Fibroblast of mammary gland (primary cell): ENCODE measurements at regions not wholly inside any gene's neighbourhood (a gene's known extent, or its start where the extent isn't known, plus 50 kb on each side); places are given as distances from the start of the nearest gene placed in this dataset.

Experiments
- DNase-seq: peaks from one replicate; pipeline ENCODE4 v3.0.0-alpha.2; 2010; ENCODE audit warnings: low read depth
- H3K4me3 ChIP-seq: 2 replicates; pipeline ENCODE4 v1.5.1; 2011; ENCODE audit warnings: low read depth, mild to moderate bottlenecking, low read length, moderate library complexity; ENCODE audit not compliant: control insufficient read depth
- TF ChIP-seq, protein P1 (sequence below): conservative IDR thresholded peaks from 2 replicates; pipeline ENCODE4 v1.5.1; 2011; ENCODE audit warnings: low read depth, low read length, inconsistent platforms; ENCODE audit not compliant: control insufficient read depth, insufficient read depth

- TF ChIP-seq, protein P1, sequence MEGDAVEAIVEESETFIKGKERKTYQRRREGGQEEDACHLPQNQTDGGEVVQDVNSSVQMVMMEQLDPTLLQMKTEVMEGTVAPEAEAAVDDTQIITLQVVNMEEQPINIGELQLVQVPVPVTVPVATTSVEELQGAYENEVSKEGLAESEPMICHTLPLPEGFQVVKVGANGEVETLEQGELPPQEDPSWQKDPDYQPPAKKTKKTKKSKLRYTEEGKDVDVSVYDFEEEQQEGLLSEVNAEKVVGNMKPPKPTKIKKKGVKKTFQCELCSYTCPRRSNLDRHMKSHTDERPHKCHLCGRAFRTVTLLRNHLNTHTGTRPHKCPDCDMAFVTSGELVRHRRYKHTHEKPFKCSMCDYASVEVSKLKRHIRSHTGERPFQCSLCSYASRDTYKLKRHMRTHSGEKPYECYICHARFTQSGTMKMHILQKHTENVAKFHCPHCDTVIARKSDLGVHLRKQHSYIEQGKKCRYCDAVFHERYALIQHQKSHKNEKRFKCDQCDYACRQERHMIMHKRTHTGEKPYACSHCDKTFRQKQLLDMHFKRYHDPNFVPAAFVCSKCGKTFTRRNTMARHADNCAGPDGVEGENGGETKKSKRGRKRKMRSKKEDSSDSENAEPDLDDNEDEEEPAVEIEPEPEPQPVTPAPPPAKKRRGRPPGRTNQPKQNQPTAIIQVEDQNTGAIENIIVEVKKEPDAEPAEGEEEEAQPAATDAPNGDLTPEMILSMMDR = no peak
- DNase-seq = no peak
- no peak overlapping the region for H3K4me3 ChIP-seq
Observed at GRCh38 chr9:557601-558201, 283.8 kb upstream of the DMRT1 start.

- no peak overlapping the region for H3K4me3 ChIP-seq
- DNase-seq = peak; percentile 84
- TF ChIP-seq, protein P1 = no peak
Observed at GRCh38 chr9:561427-561826, 280.1 kb upstream of the DMRT1 start.

DNA sequence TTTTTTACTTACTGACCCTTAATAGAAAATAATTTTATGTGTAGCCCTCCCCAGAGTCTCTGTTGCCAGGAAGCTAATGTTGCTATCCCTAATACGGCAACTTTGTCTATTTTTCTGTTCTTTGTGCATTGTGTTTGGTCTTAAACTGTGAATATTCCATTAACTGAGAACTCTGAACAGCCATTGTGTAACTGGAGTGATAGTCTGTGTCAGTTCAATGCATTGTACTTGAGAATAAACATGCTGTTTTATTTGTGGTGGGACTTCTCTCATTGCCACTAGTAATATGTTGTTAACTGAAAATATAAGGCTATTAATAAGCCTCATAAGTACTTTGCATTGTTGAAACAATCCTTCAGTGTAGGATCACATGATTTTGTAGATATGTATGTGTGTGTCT is 278.3 kb upstream of the DMRT1 start:
- TF ChIP-seq, protein P1 = no peak
- DNase-seq = no peak
- no peak overlapping the region for H3K4me3 ChIP-seq

DNA sequence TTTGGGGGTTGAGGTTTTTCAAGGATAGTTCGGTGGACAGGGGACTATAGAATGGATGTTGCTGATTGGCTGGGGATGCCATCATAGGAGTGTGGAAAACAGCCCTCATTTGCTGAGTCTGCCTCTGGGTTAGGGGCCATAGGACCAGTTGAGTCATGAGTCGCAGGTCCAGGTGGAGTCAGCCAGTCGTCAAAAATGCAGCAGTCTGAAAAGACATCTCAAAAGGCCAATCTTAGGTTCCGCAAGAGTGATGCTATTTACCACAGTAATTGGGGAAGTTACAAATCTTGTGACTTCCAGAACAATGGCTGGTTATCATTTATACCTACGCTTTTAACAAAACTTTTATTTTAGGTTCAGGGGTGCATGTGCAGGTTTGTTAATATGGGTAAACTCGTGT is 276.0 kb upstream of the DMRT1 start:
- DNase-seq = no peak
- TF ChIP-seq, protein P1 = no peak
- no peak overlapping the region for H3K4me3 ChIP-seq

GRCh38 chr9:567128-567746 is 274.3 kb upstream of the DMRT1 start:
- DNase-seq = no peak
- H3K4me3 ChIP-seq = no peak overlapping the region
- TF ChIP-seq, protein P1 = no peak

DNA sequence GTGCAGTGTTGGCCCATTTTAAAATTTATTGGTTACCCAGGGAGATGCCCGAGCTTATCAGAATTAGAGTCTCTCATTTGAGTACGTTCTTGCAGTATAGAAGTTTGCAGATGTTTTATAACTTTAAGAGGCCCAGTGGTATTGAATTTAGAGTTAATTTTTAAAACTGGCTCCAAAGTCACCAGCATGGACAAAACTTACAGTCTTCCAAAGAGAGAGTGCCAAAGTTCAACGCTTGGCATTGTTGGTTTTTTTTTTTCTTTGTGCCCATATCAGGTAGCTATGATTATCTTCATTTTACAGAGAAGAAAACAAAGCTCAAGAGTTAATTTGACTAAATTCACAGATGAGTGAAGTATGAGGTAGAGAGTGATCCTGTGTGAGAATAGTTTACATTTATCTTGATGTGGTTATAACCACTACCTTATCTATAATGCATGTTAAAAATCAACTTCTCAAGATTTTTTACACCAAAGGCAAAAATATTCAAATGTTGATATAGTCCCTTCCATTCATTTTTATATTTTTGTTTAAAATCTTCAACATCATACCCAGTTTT is 273.7 kb upstream of the DMRT1 start:
- TF ChIP-seq, protein P1 = no peak
- no peak overlapping the region for H3K4me3 ChIP-seq
- DNase-seq = no peak
